ENCODE measurements at regions not wholly inside any gene's neighbourhood (a gene's known extent, or its start where the extent isn't known, plus 50 kb on each side); places are given as distances from the start of the nearest gene placed in this dataset.

GRCh38 chr10:33547976-33548375 lies 213.5 kb upstream of the NRP1 start:
- TF ChIP-seq, protein P1, sequence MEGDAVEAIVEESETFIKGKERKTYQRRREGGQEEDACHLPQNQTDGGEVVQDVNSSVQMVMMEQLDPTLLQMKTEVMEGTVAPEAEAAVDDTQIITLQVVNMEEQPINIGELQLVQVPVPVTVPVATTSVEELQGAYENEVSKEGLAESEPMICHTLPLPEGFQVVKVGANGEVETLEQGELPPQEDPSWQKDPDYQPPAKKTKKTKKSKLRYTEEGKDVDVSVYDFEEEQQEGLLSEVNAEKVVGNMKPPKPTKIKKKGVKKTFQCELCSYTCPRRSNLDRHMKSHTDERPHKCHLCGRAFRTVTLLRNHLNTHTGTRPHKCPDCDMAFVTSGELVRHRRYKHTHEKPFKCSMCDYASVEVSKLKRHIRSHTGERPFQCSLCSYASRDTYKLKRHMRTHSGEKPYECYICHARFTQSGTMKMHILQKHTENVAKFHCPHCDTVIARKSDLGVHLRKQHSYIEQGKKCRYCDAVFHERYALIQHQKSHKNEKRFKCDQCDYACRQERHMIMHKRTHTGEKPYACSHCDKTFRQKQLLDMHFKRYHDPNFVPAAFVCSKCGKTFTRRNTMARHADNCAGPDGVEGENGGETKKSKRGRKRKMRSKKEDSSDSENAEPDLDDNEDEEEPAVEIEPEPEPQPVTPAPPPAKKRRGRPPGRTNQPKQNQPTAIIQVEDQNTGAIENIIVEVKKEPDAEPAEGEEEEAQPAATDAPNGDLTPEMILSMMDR (IDR thresholded peaks at IDR 0.05): no peak

GRCh38 chr10:33546031-33546430 lies 211.6 kb upstream of the NRP1 start:
- TF ChIP-seq, protein P1 (IDR thresholded peaks at IDR 0.05): no peak

DNA sequence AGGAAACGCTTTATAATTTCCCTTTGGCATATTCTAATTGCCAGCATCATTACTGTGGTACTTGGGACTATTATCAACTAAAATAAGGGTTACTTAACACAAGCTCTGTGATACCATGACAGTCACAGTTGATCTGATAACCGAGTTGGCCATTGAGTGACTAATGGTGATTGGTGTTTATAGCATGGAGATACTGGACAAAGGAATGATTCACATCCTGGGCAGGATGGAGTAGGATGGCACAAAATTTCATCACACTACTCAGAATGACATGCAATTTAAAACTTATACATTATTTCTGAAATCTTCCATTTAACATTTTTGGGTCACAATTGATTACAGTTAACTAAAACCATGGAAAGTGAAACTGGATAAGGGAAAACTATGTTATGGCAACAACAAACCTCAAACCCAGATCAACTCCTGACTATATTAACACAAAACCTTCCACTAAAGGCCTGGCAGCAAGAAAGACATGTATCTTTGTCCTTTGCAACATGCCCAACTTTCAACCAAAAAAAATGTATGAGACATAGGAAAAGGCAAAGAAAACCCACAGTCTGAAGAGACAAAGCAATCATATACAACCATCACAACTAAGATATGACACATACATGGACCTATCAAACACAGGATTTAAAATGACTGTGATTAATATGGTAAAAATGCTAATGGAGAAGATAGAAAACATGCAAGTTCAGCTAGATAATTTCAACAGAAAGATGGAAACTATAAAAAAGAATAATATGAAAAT lies 208.5 kb upstream of the NRP1 start:
- TF ChIP-seq, protein P1 (IDR thresholded peaks at IDR 0.05): no peak

DNA sequence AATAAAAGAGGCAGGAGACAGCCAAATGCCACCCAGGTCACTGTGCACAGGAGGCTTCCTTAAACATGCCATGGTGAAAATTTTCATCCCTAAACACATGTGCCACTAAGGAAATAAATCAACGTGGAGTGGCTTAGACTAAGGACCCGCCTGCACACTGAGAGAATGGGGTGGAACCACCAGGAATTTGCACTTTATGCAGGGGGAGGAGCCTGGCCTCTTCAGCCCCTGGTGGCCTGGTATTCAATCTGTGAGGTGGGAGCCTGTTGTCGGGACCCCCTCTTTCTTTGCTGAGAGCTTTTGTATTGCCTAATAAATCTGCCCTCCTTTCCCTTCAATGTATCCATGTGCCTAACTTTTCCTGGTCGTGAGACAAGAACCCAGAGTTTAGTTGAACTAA lies 204.6 kb upstream of the NRP1 start:
- TF ChIP-seq, protein P1 (IDR thresholded peaks at IDR 0.05): no peak

GRCh38 chr10:33537066-33537465 lies 202.6 kb upstream of the NRP1 start:
- TF ChIP-seq, protein P1 (IDR thresholded peaks at IDR 0.05): no peak

DNA sequence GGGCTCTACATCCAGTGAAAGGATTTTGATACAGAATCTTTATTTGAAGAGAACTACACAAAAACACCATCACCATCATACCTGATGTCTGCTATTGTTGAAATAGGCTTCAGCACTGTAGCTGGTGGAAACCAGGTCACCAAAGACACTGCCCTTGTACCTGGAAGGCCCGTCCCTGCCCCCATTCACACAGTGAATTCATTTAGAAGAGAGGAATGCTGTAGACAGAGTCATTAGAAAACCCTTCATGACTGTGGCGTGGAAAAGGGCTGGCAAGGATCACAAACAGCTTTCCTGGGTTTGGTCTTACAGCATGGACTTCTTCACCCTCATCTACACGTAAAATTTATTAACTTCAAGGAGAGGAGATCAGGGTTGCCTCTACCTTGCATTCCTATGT lies 202.0 kb upstream of the NRP1 start:
- TF ChIP-seq, protein P1 (IDR thresholded peaks at IDR 0.05): no peak

DNA sequence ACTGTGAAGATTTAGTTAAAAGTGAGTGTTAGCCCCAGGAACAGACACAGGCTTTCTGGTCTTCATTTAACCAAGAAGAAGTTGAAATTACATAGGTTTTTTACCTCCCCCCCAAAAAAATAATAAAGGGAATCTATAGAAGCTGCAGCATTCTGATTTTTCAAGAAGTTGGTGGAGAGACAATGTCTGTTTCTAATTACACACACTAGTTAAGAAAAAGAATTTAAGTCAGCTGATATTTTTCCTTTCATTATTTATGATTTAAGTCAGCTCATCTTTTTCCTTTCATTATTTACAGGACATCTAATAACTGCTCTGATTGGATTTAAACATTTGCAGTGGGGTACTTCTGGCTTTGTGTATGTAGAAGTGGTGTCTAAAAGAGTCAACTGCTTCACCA lies 201.4 kb upstream of the NRP1 start:
- TF ChIP-seq, protein P1 (IDR thresholded peaks at IDR 0.05): no peak

- TF ChIP-seq, protein P1 (IDR thresholded peaks at IDR 0.05): no peak
Observed at GRCh38 chr10:33534416-33534815, 199.9 kb upstream of the NRP1 start.
